ENCODE measurements at regions not wholly inside any gene's neighbourhood (a gene's known extent, or its start where the extent isn't known, plus 50 kb on each side); places are given as distances from the start of the nearest gene placed in this dataset.
A peak's percentile ranks its signal among the peaks of the same experiment; 100 is the strongest.

DNA sequence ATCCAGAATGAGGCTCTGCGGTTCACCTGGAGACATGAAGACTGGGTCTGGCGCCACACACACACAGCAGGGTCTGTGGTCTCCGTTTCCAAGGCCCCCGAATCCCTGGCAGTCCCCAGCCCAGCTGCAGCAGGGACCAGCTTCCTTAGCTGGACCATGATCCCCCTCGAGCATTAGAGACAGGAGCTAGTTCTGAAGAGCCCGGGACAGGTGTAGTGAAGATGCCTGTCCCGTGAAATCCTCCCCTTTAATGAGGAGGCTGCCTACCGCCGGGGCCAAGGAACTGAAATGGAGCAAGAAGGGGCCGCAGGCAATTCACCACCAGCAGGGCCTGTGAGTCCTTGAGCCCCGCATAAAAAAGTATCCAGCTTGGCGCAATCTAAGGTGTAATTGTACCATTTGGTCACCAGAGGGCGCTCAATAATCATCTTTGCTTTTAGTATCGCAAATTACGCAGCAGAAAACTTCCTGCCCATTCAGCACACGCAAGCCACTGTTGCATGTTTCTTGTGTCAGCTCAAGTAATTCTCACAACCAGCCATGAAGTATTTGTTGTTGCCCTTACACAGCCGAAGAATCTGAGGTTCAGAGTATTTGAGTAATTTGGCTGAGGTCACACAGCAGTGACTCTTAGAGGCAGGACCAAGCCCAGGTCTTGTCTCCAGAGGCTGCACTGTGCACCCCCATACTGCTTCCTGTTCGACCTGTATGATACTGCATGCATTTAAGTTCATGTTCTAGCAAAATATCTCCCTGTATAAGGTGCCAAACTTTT lies 54.3 kb upstream of the PPP2R5C start:
- DNase-seq: peak; percentile 34 to 59

DNA sequence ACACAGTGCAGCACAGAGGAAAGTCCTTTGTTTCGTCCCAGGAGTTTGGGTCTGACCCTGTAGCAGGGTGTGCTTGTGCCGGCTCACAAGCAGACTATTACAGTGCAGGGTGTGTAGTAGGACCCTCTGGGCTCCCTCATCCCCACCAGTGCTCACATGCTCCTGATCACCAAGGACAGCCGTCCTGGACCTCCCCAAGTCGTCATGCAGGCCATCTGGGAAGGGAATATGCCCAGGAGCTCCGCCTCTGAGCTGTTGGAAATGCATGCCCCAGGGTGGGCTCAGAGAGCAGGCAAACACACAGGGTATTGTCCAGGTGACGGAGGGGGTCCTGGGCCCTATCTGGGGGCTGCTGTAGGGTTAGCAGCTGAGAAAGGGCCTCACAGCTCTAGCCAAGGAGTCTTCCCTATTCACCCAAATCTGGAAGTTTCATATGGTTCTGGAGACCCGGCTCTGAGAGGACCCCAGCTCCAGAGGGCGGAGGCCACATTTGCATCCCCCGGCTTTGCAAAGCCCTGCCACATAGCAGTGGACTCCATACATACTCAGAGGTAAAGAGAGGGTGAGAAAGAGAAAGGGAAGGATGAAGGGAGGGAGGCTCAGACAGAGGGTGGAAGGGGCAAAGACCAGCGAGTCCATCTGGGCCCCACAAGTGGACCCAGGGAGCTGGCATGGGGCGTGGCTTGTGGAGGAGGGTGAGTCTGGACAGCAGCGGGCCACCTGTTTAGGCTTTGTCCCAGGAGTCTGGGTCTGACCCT lies 53.5 kb upstream of the PPP2R5C start:
- no peak for DNase-seq

DNA sequence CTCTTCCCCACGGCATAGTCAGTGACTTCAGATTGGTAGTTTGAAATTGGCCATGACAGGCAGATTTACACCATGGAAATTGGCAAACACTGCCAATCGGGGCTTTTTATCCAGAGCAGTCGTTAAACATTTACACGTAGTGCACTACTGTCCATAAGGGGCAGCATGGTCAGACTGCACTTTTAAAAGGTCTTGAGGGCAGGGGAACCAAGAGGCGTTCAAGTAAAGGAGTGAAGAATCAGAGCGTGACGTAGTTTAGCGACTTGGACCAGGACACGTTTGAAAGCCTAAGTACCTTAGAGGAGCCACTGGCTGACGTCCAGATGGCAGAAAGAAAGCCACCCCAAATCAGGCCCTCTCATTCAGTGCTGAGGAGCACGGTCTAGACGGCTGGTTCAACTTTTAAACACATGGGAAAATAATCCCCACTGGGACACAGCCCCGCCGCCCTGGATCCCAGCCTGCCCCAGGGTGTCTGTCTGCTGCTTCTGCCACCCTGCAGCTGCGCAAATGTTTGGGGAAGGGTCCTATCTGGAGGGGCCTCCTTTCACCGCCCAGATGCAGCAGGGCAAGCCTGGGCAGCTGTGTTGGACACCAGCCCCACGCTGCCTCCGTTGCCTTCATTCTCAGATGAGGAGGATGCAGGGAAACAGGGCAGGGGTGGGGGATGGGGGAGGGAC lies 52.5 kb upstream of the PPP2R5C start:
- no peak for DNase-seq

DNA sequence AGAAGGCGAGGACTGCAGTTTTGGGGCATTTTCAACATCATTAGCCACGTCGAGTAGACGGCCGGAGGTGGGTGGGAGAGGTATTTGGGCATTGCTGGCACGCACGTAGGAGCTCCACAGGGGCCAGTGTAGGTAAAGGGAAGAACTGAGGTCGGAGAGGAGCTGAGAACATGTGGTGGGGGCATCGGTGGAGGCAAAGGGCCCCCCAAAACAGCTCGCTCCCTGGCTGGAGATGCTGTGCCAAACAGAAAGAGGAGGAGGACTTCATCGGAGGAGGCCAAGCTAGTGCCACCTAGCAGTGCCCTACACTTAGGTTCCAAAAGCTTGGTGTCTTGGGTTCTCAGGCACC lies 52.0 kb upstream of the PPP2R5C start:
- no peak for DNase-seq

DNA sequence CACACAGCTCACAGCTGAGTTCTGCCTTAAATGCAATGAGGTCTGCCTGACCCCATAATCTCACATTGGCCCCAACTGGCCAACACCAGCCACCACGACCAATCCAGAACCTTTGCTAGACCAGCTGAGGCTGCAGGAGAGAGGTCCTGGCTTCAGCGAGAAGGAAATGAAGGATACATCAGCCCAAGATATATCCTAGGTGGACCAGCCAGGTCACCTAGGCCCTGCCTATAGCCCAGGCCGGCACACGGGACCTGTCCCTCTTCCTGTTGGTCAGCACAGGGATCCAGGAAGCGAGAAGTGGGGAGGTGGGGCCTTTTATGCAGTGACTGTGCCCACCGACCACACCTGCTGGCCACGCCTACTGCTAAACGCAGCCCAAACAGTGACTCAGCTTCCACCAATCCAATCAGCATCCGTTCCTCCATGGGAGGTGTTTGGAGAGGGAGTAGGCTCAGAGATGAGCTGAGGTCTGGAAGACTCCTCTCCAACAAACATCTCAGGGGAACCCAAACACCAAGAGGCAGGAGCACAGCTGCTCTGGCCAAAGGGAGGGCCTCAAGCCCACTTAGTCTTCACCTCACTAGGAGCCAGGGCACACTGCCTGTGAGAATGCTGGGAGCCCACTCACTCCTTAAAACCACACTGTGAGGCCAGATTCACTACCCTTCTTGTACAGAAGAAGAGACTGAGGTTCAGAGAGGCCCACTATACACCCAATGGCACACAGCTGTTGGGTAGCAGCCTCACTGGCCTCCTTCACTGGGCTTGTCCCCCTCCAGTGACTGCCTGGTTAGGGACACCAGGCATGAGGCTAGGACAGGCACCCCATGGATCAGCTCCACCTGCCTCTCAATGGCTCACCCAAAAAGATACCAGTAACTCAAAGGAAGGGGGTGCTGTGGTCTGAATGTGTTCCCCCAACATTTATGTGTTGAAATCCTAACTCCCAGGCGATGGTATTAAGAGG lies 51.3 kb upstream of the PPP2R5C start:
- no peak for DNase-seq

DNA sequence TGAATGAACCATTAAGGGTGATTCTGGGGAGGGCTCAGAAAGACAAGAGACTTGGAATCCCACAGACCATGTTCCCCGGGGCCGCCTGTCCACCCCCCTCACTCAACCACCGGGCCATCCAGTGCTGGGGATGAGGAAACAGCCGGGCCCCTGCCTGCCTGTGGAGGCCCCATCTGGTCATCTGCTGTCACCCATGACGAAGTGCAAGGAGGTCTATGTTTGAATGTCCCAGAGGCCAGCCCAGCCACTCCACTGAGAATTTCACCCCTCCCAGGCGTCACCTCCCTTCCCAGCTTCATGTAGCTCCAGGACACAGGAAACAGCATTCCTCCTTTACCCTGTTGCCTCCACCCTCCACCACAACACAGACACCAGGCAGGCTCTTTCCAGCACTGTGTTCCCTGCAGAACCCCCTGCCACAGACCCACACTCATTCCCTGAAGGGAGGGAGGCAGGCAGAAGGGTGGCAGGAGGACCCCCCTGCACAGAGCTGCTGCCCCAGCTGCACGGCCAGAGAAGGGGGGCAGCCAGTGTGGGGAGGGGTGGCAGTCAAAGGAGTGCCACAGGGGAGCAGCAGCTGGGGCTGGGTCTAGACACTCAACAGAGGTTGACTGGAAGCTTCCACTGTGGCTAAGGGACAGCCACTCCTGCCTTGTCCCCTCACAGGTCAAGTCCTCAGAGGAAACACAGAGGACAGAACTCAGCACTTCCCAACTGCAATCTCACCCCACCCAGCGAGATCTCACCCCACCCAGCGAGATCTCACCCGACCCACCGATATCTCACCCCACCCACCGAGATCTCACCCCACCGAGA lies 50.3 kb upstream of the PPP2R5C start:
- no peak for DNase-seq
